Mucosa of rectum (tissue), 2 donors: ENCODE measurements at regions not wholly inside any gene's neighbourhood (a gene's known extent, or its start where the extent isn't known, plus 50 kb on each side); places are given as distances from the start of the nearest gene placed in this dataset.

Experiments used
- H3K27ac ChIP-seq, 2 donors: one replicate each; pipeline ENCODE4 v1.7.0; 2013; ENCODE audit warnings: inconsistent platforms in 2 of 2, low read depth in 2 of 2, low read length in 2 of 2
- H3K27me3 ChIP-seq, 2 donors: one replicate each; pipeline ENCODE4 v1.7.0; 2013; ENCODE audit warnings: low read length in 2 of 2; ENCODE audit not compliant: control insufficient read depth in 2 of 2, insufficient read depth in 2 of 2
- H3K36me3 ChIP-seq, 2 donors: one replicate each; pipeline ENCODE4 v1.7.0; 2013; ENCODE audit warnings: low read length in 2 of 2; ENCODE audit not compliant: control insufficient read depth in 2 of 2, insufficient read depth in 2 of 2
- H3K4me1 ChIP-seq, 2 donors: one replicate each; pipeline ENCODE4 v1.7.0; 2013; ENCODE audit warnings: low read length in 2 of 2, mild to moderate bottlenecking in 1 of 2; ENCODE audit not compliant: control insufficient read depth in 2 of 2, insufficient read depth in 2 of 2
- H3K4me3 ChIP-seq, 2 donors: one replicate each; pipeline ENCODE4 v1.7.0; 2013; ENCODE audit warnings: low read length in 2 of 2
- H3K9ac ChIP-seq, 2 donors: one replicate each; pipeline ENCODE4 v1.7.0; 2013; ENCODE audit warnings: low read length in 2 of 2, low read depth in 1 of 2, mild to moderate bottlenecking in 1 of 2
- H3K9me3 ChIP-seq, 2 donors: one replicate each; pipeline ENCODE4 v1.7.0; 2013; ENCODE audit warnings: low read length in 2 of 2; ENCODE audit not compliant: control insufficient read depth in 2 of 2
- donor health status: healthy.
- donor health status: Normal muscosa, but diverticular disease.

DNA sequence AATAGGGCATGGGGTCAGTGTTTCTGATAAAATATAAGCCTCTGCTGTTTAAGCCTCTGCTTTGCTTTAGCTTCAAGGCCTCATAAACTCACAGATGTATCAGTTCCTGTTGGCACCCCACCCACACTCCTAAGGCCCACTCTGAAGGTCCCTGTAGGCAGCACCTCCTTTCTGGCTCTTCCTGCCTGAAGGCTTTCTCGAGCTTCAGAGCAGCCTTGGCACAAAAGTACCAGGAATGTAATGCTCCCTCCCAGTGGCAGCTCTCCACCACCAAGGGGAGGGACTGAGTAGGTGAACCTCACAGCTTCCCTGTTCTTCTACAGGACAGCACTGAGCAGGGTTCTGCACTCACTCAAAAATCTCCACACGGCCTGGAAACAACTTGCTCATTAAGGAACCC lies 102.2 kb downstream of the ABHD5 start:
- Histone ChIP-seq H3K4me1 (no peaks in the 10 kb centered on the region), H3K9ac (no peak overlapping the region), H3K4me3 (no peak overlapping the region), H3K9me3 (no peaks in the 10 kb centered on the region), H3K27me3 (peaks cover 0 to 4% of the 10 kb centered on the region in 2 donors), H3K36me3 (no peaks in the 10 kb centered on the region), H3K27ac (no peak overlapping the region)

DNA sequence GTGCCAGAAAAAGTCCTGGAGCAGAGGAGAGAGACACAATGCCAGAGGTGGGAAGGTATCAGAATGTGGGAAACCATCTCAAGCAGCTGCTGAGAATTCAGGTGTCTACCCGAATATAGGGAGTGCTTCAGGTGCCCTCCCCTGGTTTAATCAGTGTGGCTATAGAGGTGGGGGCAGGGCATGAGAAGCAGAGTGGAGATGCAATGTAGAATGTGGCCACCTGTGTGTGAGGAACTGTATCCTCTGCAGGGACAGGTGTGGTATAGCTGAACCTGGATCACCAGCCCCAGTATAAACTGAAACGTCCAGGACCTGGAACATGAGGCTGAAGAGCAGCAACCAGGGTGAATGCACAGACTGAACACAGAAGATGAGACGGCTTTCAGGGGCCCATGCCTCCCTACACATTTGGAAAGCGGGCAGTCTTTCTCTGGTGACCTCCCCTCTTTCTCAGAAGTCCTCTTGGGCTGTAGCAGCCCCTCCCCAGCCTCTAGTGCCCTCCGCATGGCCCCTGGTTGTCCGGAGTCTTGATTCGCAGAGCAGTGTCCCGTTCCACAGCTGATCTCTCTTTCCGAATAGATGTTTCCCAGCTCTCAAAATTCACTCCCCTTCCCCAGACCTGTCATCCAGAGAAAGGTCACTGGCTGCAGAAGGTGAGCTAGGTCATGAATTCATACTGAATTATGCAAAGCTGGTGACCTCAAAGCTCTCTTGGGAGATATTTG lies 103.1 kb downstream of the ABHD5 start:
- H3K9ac ChIP-seq = no peak overlapping the region
- H3K27me3 ChIP-seq = peaks cover 0 to 4% of the 10 kb centered on the region in 2 donors
- no peaks in the 10 kb centered on the region for H3K9me3 ChIP-seq
- no peaks in the 10 kb centered on the region for H3K36me3 ChIP-seq
- no peak overlapping the region for H3K27ac ChIP-seq
- H3K4me1 ChIP-seq = no peaks in the 10 kb centered on the region
- H3K4me3 ChIP-seq = no peak overlapping the region

DNA sequence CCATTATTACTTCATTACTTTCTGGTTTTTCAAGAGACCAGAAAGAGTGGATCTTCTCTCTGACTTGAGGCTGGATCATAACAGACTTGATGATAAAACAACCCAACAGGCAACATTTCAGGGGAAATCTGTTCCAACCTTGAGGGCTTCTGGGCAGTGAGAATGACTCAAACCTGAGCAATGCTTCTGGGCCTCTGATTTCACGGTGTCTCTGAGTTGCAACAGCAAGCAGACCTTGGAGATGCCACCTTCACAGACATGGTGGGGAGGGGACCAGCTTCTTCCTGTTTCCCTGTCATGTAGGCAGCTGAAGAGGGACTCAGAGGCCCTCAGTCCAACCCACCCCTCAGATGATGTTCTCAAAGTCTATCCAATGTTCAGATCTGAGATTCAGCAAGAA lies 104.0 kb downstream of the ABHD5 start:
- no peaks in the 10 kb centered on the region for H3K9me3 ChIP-seq
- no peak overlapping the region for H3K27ac ChIP-seq
- H3K9ac ChIP-seq = no peak overlapping the region
- no peak overlapping the region for H3K4me3 ChIP-seq
- H3K27me3 ChIP-seq = peaks cover 0 to 4% of the 10 kb centered on the region in 2 donors
- no peaks in the 10 kb centered on the region for H3K4me1 ChIP-seq
- no peaks in the 10 kb centered on the region for H3K36me3 ChIP-seq

DNA sequence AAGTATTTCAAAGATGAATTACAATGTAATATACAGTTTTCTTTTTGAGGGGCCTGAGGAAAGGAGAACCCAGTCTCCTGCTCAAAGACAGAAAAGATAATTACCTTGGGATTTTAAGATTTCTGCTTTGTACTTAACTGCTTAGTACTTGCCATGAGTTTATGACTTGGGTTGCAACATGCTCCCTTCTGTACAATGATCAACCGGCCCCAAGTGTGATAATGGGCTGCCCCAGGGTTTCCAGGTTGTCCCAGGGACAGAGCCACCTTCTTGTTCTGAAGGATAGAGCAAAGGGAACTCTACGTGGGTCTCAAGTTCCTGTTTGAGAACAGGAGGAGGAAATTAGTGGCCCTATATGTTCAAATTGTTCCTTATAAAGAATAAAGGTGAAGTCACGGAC lies 104.8 kb downstream of the ABHD5 start:
- Histone ChIP-seq H3K36me3 (no peaks in the 10 kb centered on the region), H3K9me3 (no peaks in the 10 kb centered on the region), H3K27ac (no peak overlapping the region), H3K4me3 (no peak overlapping the region), H3K9ac (no peak overlapping the region), H3K27me3 (peaks cover 0 to 4% of the 10 kb centered on the region in 2 donors), H3K4me1 (no peaks in the 10 kb centered on the region)

DNA sequence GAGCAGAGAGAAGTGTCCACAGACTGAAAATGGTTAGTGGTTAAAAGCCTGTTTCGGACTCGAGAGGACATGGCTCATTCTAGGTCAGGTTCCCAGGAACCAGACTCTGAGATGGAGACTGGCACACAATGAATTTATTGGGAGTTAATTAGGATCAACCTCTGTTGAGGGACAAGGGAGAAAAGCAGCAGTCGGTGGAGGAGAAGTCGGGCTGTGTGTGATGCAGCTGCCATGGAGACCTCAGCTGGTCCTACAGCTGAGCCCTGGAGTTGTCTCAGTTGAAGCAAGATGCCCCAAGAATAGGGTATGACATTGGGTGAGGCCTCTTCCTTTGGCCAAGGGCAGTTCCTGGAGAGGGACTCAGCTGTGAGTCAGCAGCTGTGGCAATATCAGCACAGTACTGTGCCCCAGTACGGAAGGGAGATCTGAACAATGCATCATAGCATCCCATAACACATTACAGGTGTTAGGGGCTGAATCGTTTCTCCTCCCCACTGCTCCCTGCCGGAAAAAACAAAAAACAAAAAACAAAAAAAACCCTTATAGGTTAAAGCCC lies 105.4 kb downstream of the ABHD5 start:
- Histone ChIP-seq H3K9ac (no peak overlapping the region), H3K27me3 (peaks cover 0 to 4% of the 10 kb centered on the region in 2 donors), H3K9me3 (no peaks in the 10 kb centered on the region), H3K36me3 (no peaks in the 10 kb centered on the region), H3K27ac (no peak overlapping the region), H3K4me1 (no peaks in the 10 kb centered on the region), H3K4me3 (no peak overlapping the region)

DNA sequence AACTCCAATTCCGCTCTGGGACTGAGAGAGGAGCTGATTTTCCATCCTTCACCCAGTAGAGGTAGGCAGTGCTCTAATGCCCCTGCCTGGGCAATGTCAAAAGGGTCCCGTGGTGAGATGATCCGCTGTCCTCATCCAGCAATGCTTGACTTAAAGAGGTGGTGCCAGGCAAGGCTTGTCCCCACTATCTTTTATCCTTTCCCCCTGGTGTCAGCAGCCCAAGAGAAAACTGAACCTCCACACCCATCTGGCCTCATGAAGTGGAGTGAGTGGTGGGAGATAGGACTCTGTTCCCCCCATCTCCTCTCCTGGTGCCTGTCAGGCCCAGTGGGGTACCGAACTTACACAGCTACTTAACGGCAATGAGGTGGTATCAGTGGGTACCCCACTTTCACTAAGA lies 107.1 kb downstream of the ABHD5 start:
- H3K27me3 ChIP-seq = peaks cover 0 to 4% of the 10 kb centered on the region in 2 donors
- H3K9me3 ChIP-seq = no peaks in the 10 kb centered on the region
- no peak overlapping the region for H3K4me3 ChIP-seq
- H3K36me3 ChIP-seq = no peaks in the 10 kb centered on the region
- H3K27ac ChIP-seq = no peak overlapping the region
- no peaks in the 10 kb centered on the region for H3K4me1 ChIP-seq
- no peak overlapping the region for H3K9ac ChIP-seq

DNA sequence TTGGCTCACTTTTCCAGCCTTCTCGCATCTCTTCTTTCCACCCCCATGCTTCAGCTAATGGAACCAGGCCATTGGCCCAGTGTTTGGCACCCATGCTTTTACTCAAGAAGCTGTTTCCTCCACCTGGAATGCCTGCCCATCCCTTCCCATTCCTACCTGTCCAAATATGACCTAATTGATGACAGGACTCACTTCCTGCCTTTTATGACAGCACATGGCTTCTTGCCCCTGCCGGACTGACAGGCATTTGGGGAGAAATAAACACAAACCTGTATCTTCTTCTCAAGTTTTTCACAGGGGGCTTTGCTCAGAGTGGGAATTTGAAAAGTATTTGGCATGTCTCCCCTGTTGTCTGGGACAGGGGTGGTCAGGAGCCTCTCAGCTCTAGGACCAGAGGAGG lies 120.1 kb downstream of the ABHD5 start:
- Histone ChIP-seq H3K4me3 (no peak overlapping the region), H3K36me3 (no peaks in the 10 kb centered on the region)

DNA sequence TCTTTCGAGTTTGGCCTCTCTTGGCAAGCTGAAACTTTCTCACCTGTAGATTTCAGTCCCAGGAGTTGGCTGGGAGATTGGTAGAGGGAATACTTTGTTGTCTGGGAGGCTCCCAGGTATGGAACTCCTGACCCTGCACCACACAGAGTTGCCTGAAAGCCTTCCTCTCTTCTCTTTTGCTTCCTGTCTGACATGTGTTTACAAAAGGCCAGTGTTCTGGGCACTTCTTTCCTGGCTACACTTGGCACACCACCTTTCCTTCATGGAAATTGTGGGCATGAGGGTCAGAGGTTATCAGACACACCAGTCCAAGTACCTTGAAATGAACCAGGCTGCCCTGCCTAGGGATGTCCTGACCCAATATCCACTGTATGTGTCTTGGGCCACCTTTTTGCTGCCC lies 123.7 kb downstream of the ABHD5 start:
- H3K9ac ChIP-seq = no peak overlapping the region
- H3K27me3 ChIP-seq = no peaks in the 10 kb centered on the region
- H3K4me1 ChIP-seq = no peaks in the 10 kb centered on the region
- H3K36me3 ChIP-seq = no peaks in the 10 kb centered on the region
- H3K9me3 ChIP-seq = no peaks in the 10 kb centered on the region
- H3K27ac ChIP-seq = no peak overlapping the region
- no peak overlapping the region for H3K4me3 ChIP-seq

More for the DNA sequence above, 120.1 kb downstream of the ABHD5 start:
- Histone ChIP-seq H3K9me3 (no peaks in the 10 kb centered on the region), H3K27me3 (no peaks in the 10 kb centered on the region), H3K9ac (no peak overlapping the region), H3K4me1 (no peaks in the 10 kb centered on the region), H3K27ac (no peak overlapping the region)

DNA sequence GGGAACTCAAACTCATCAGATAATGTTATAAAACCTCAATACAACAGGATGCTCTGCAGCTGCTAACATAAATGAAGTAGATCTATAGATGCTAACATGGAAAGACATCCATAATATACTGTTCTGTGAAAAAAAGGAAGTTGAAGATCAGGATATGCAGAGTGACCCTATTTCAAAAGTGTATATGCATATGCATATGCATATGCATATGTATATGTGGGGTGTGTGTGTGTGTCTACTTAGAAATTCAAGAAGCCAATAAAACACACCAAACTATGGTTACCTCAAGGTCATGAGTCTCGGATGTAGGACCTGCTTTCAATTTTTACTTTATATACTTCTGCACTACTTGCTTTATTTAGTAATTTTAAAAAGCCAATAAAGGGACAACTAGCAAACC lies 125.6 kb downstream of the ABHD5 start:
- Histone ChIP-seq H3K9ac (no peak overlapping the region), H3K27me3 (no peaks in the 10 kb centered on the region), H3K36me3 (no peaks in the 10 kb centered on the region), H3K4me3 (no peak overlapping the region), H3K9me3 (no peaks in the 10 kb centered on the region), H3K27ac (no peak overlapping the region), H3K4me1 (no peaks in the 10 kb centered on the region)

DNA sequence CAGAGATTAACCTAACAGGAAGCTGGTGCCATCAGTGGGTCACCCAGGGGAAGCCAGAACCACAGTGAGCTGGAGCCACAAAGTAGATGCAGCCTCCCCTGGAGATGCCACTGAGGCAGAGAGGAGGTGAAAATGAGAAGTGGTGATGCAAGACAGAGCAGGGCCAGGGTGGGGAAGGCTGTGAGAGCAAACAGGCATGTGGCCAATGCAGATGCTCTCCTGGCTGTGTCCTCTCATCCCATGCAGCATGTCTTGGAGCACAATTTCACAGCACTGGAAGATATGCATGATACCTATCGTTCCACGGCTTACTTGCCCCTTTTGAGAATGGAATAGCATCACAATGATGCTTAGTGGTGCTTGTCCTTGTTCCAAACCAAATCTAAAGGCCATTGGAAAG lies 126.3 kb downstream of the ABHD5 start:
- H3K27ac ChIP-seq = no peak overlapping the region
- H3K27me3 ChIP-seq = no peaks in the 10 kb centered on the region
- H3K9ac ChIP-seq = no peak overlapping the region

More for the DNA sequence above, 126.3 kb downstream of the ABHD5 start:
- no peaks in the 10 kb centered on the region for H3K36me3 ChIP-seq
- no peak overlapping the region for H3K4me3 ChIP-seq
- H3K4me1 ChIP-seq = no peaks in the 10 kb centered on the region
- no peaks in the 10 kb centered on the region for H3K9me3 ChIP-seq
